ACC112 (cell line): ENCODE measurements at regions not wholly inside any gene's neighbourhood (a gene's known extent, or its start where the extent isn't known, plus 50 kb on each side); places are given as distances from the start of the nearest gene placed in this dataset.

Experiments used
- H2AFZ ChIP-seq: fragments of 200-600 bp; sonication (generic); one replicate; pipeline ENCODE4 v1.6.0; 2017; ENCODE audit warnings: antibody characterized with exemption, low read length; ENCODE audit not compliant: unreplicated experiment
- H3K27ac ChIP-seq: fragments of 200-600 bp; sonication (generic); 2 replicates; pipeline ENCODE4 v1.5.1; 2014; ENCODE audit warnings: low read depth, mild to moderate bottlenecking, antibody characterized with exemption, low read length, moderate library complexity
- H3K27me3 ChIP-seq: fragments of 200-600 bp; sonication (generic); 2 replicates; pipeline ENCODE4 v1.6.1; 2014; ENCODE audit warnings: mild to moderate bottlenecking, antibody characterized with exemption, low read length, moderate library complexity, mixed read lengths; ENCODE audit not compliant: insufficient read depth
- H3K36me3 ChIP-seq: fragments of 200-600 bp; sonication (generic); 2 replicates; pipeline ENCODE4 v1.6.1; 2016; ENCODE audit warnings: mild to moderate bottlenecking, antibody characterized with exemption, low read length, moderate library complexity, mixed read lengths; ENCODE audit not compliant: insufficient read depth
- H3K4me1 ChIP-seq: fragments of 200-600 bp; sonication (generic); one replicate; pipeline ENCODE4 v1.6.1; 2016; ENCODE audit warnings: low read length, mixed read lengths; ENCODE audit not compliant: insufficient read depth, unreplicated experiment, control insufficient read depth
- H3K4me3 ChIP-seq: fragments of 200-600 bp; sonication (generic); 2 replicates; pipeline ENCODE4 v1.5.1; 2014; ENCODE audit warnings: mild to moderate bottlenecking, low read depth, low read length
- H3K79me2 ChIP-seq: fragments of 200-600 bp; sonication (generic); one replicate; pipeline ENCODE4 v1.6.0; 2016; ENCODE audit warnings: low read length; ENCODE audit not compliant: control insufficient read depth, unreplicated experiment, insufficient read depth

DNA sequence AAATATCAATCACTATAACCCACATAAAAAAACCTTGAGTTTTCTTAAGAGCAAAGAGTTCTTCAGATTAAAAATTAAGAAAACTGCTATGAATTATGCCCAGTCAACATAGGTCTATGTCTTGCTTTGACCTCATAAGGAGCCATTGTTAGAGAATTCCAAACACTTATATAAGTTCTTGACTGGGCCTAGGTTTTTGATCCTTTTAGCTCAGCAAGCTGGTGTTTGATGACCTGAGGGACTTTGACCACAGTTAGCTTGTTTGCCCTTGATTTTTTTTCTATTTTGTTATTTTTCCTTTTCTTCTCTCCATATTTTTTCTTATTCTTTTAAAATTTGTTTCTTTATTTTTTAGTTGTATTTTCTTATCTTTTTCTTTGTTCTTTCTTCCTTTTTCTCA, 122.3 kb downstream of the RHOU start:
- Histone ChIP-seq H3K4me3 (no peak overlapping the region), H3K27me3 (peaks cover 31% of the 10 kb centered on the region), H3K36me3 (no peaks in the 10 kb centered on the region), H3K4me1 (peaks cover 20% of the 10 kb centered on the region), H3K27ac (no peak overlapping the region), H3K79me2 (no peaks in the 10 kb centered on the region), H2AFZ (no peak overlapping the region)

GRCh38 chr1:228860911-228861831, 125.9 kb downstream of the RHOU start:
- no peaks in the 10 kb centered on the region for H3K79me2 ChIP-seq

GRCh38 chr1:228861832-228862180, 126.5 kb downstream of the RHOU start:
- Histone ChIP-seq H3K79me2 (no peaks in the 10 kb centered on the region), H3K4me3 (no peak overlapping the region), H3K27ac (no peak overlapping the region), H2AFZ (no peak overlapping the region), H3K27me3 (peaks cover 34% of the 10 kb centered on the region), H3K36me3 (no peaks in the 10 kb centered on the region), H3K4me1 (peaks cover 20% of the 10 kb centered on the region)

More at GRCh38 chr1:228860911-228861831, 125.9 kb downstream of the RHOU start:
- Histone ChIP-seq H3K4me1 (peaks cover 20% of the 10 kb centered on the region), H3K4me3 (0 out of 2 replicates have a peak overlapping the region, but pooled peaks have one; percentile 32), H3K27me3 (peaks cover 40% of the 10 kb centered on the region), H3K27ac (no peak overlapping the region), H2AFZ (no peak overlapping the region), H3K36me3 (no peaks in the 10 kb centered on the region)

- no peak overlapping the region for H2AFZ ChIP-seq
- no peaks in the 10 kb centered on the region for H3K79me2 ChIP-seq
- no peak overlapping the region for H3K4me3 ChIP-seq
- H3K27me3 ChIP-seq = peaks cover 30% of the 10 kb centered on the region
- H3K27ac ChIP-seq = no peak overlapping the region
- H3K4me1 ChIP-seq = peaks cover 20% of the 10 kb centered on the region
- H3K36me3 ChIP-seq = no peaks in the 10 kb centered on the region
Observed at GRCh38 chr1:228862542-228863505, 127.5 kb downstream of the RHOU start.

DNA sequence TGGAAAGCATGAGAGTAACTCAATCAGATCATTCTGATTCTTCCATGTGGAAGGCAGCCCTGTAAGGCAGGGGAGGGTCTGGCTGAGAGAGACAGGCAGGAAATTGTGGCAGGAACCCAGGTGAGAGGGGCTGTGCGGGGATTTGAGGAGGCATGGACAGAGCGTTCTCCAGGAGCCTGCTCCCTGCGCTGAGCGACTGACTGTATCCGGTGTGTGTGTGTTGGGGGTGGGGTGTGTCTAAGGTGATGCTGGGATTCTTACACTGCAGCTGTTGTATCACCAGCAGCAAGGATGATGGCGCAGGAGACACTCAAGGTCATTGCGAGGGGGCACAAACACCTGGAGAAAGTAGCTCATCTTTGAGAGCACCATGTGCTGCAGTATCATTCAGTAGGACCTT, 128.5 kb downstream of the RHOU start:
- Histone ChIP-seq H3K27ac (no peak overlapping the region), H3K27me3 (peaks cover 21% of the 10 kb centered on the region), H3K79me2 (no peaks in the 10 kb centered on the region), H3K36me3 (no peaks in the 10 kb centered on the region), H3K4me1 (peaks cover 20% of the 10 kb centered on the region), H3K4me3 (no peak overlapping the region), H2AFZ (no peak overlapping the region)

DNA sequence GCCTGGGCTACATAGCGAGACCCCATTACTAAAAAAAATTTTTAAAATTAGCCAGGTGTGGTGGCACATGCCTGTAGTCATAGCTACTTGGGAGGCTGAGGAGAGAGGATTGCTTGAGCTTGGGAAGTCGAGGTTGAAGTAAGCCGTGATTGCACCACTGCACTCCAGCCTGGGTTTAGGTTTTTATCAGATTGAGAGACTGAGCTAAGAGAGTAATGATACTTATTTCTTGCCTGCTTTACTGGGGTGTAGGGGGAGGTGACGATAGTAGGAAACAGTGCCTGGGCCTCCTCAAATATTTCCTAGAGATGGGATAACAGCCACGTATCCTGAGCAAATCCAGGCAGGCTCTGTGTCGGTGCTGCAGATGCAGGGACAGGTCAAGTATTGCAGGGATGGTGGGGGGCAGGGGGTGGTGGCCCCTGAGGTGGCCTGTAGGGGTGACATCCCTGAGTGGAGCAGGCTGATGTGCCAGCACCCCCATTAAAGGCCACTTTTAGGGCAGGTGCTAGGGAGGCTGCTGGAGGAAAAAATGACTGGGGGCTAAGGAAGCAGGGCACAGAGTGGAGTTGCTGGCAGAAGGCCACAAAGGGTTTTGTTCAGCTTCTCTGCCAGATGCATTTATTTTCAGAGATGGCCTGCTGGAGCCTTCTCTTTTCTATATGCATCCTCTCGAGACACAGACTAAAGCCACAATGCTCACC, 130.5 kb downstream of the RHOU start:
- no peaks in the 10 kb centered on the region for H3K36me3 ChIP-seq
- no peak overlapping the region for H3K27ac ChIP-seq
- H3K79me2 ChIP-seq = no peaks in the 10 kb centered on the region
- peaks cover 21% of the 10 kb centered on the region for H3K27me3 ChIP-seq
- H3K4me1 ChIP-seq = peaks cover 13% of the 10 kb centered on the region
- no peak overlapping the region for H2AFZ ChIP-seq
- H3K4me3 ChIP-seq = no peak overlapping the region

GRCh38 chr1:228866468-228866867, 131.2 kb downstream of the RHOU start:
- Histone ChIP-seq H3K4me3 (no peak overlapping the region), H2AFZ (no peak overlapping the region), H3K27ac (no peak overlapping the region), H3K36me3 (no peaks in the 10 kb centered on the region), H3K4me1 (peaks cover 10% of the 10 kb centered on the region), H3K27me3 (peaks cover 26% of the 10 kb centered on the region), H3K79me2 (no peaks in the 10 kb centered on the region)

DNA sequence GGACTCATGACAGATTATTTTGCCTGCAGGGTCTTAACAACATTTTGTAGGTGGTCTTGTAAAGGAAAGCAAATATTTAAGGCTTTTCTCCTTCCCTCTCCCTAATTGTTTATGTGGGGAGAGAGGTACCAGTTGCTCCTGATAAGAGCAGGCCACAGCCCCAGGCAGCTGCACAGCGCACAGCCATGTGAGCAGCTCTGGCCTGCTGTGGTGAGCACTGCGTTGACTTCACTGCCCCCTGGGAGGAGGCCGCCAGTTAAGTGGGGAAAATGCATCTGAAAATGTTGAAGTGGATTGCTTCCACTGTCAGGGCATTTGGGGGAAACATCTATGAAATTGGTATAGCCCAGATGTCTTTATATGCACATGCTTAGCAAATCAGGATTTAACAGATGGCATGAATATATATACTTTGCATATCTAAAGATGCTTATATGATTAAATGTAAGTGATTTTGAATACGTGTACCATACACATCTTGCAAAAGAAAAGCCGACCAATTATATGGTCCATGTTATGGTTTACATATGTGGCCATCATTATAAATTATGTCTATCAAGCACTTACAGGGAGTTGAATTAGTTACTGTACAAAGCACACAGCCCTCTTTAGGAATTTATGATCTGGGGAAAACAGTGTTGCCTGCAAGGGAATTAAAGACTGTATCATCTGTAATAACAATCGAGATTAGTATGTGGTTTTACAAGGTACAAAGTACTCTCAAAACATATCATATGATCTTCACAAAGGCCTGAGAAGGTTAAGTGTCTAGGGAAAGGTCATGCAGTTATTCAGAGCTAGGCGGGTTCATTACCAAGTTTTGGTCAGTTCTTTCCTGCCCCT, 132.1 kb downstream of the RHOU start:
- Histone ChIP-seq H3K4me3 (no peak overlapping the region), H3K36me3 (no peaks in the 10 kb centered on the region), H2AFZ (no peak overlapping the region), H3K27me3 (peaks cover 27% of the 10 kb centered on the region), H3K79me2 (no peaks in the 10 kb centered on the region), H3K4me1 (peaks cover 1% of the 10 kb centered on the region), H3K27ac (no peak overlapping the region)

DNA sequence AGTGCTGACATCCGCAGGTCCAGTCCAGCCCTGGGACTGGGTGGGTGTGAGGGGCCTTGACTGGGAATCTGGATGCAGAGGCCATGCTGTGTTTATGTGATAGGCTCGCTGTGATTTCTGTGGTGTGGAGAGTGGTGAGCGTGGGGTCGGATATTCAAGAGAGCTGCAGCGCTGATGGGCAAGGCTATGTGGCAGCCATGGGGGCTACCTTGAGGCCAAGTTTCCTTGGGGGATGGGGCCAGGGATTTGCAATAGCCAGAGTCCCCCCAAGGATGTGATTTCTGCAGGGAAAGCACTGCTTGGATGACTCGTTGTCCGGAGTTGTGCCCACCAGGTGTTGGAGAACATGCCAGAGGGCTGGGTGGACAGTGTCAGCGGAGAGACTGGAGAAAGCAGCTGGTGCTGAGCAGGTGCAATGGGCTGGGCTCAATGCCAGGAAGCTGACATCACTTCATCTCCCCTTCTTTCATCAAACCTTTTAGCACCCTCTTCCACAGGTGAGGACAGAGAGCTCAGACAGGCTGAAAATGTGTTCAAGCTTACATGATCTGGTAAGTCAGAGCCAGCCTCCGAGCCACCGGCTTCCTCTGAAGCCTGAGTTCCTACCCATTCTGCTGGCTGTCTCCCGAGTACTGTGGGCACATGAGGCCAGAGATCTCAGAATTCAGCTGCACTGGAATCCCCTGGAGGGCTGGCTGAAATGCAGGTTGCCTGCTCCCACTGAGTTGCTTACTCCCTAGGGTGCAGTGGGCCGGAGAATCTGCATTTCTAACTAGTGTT, 132.9 kb downstream of the RHOU start:
- H3K4me3 ChIP-seq = no peak overlapping the region
- no peaks in the 10 kb centered on the region for H3K36me3 ChIP-seq
- H3K79me2 ChIP-seq = no peaks in the 10 kb centered on the region
- H3K27me3 ChIP-seq = peaks cover 19% of the 10 kb centered on the region
- no peak overlapping the region for H3K27ac ChIP-seq
- H2AFZ ChIP-seq = no peak overlapping the region
- no peaks in the 10 kb centered on the region for H3K4me1 ChIP-seq
